GM21825 (cell line): ENCODE measurements at regions not wholly inside any gene's neighbourhood (a gene's known extent, or its start where the extent isn't known, plus 50 kb on each side); places are given as distances from the start of the nearest gene placed in this dataset.
"Not testable (repeated sequence)": the region's sequence is repeated elsewhere in the genome, so short reads cannot be mapped to it uniquely, and the experiment has no call there.

Source experiments
- ATAC-seq: cut with Tn5 transposase; IDR thresholded peaks from one replicate; pipeline ENCODE4 v1.9.1; 2021; ENCODE audit warnings: mild to moderate bottlenecking, moderate library complexity; ENCODE audit not compliant: unreplicated experiment

- ATAC-seq: no peak
Measured at GRCh38 chr16:65825191-65825856, 541.2 kb upstream of the CDH5 start.

- ATAC-seq: no peak
Measured at GRCh38 chr16:65822148-65822547, 544.3 kb upstream of the CDH5 start.

DNA sequence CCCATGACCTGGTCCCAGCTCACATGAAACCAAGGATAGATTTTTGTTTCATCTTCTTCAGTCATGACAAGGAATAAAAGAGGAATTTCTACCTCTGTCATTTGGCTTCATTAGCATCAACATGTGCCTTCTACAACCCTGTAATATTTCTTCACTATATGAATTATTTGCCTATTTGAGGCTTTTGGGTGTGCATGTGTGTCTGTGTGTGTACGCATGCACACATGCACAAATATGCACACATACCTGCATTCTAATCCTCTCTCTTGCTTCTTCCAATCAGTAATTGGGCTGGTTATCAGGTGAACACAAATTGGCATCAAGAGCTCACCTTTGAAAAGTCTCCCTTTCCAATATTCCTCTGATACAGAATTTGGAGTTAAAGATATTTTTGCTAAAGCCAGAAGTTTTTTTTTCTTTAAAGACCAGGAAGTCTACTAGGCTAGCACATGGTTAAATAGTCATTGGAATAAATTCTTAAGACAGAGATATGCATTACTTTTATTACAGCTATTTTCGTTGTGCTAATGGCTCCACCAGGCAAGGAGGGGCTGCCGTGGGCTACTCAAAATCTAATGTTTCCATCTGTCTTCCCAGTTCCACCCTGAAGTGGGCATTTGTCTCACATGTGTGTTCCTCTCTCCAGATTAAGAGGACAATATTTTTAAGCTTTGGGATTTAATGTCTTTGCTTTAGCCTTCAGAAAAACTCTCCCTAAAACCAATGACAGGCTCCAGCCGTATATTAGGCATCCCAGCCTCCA, 547.2 kb upstream of the CDH5 start:
- ATAC-seq: no peak

GRCh38 chr16:65817799-65818198, 548.7 kb upstream of the CDH5 start:
- ATAC-seq: no peak

GRCh38 chr16:65817066-65817465, 549.4 kb upstream of the CDH5 start:
- no peak for ATAC-seq

DNA sequence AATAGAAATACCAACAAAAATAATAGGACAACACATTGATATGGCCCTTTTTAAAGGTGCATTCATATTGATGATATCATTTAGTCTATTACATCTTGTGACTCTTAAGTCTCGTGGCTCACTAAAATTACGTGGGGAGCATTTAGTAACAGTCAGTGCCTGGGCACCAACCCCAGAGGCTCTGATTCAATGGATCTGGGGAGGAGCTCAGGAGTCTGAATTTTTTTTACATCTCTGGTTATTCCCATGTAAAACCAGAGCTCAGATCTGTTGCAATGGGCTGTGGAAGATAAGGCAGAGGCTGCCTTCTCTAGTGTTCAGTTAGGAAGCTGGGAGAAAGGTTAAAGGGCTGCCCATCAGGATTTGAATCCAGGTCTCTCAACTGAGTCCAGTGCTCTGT, 549.9 kb upstream of the CDH5 start:
- ATAC-seq: no peak

- no peak for ATAC-seq
Measured at GRCh38 chr16:65815707-65816106, 550.8 kb upstream of the CDH5 start.

DNA sequence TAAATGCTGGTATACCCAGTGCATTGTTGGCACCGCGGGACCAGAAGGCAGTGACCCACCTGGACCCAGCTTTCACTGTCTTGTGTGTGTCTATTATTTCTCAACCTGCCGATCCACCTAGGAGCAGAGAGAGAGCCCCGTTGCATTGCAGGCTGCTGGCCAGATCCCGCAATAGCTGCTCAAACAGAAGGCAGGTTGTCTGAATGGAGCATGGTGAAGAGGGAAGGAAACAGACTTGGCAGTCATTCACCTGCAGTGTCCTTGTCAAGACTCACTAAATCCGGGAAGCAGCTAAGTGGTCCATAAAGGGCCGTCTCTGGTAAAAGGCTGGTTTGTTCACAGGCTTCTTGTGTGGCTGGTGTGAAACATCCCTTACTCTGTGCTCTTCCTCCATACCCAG, 552.6 kb upstream of the CDH5 start:
- not testable (repeated sequence) for ATAC-seq

DNA sequence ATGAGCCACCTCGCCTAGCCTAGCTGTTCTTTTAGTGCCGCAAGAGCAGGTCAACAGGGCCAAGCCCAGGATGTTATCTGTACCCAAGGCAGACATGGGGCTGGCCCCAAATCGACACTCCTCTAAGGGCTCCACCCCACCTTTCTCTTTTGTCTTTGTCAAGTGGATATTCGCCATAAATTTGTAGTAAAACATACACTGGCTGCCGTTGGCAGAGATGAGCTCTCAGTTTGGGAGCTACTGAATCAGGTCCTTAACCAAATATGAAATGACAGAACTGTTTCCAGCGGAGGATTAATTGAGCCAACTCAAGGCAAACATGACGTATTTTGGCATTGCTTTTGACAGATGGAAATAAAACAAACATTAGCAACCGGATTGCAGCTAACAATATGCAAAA, 556.9 kb upstream of the CDH5 start:
- ATAC-seq: no peak

GRCh38 chr16:65808790-65809189, 557.7 kb upstream of the CDH5 start:
- no peak for ATAC-seq

- no peak for ATAC-seq
Measured at GRCh38 chr16:65807858-65808257, 558.6 kb upstream of the CDH5 start.

- ATAC-seq: not testable (repeated sequence)
Measured at GRCh38 chr16:65805704-65806103, 560.8 kb upstream of the CDH5 start.

DNA sequence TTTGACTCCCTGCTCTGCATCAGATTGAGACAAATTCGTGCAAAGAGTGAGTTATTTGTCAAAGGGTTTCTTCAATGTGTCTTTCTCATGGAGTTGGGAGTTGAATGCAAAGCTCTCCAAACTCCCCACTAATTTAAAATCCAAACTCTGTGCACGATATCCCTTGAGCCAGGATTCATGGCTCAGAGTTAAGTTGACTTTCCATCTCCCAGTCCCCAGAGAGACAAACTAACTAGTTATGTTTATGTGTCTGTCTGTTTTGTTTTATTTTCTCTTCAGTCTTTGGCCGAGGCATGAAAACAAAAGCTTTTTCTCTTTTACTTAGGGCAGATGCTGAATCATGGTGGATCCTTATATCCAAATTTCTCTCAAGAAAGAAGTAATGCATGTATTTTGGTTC, 570.0 kb upstream of the CDH5 start:
- ATAC-seq: no peak

- ATAC-seq: no peak
Measured at GRCh38 chr16:65794973-65795372, 571.5 kb upstream of the CDH5 start.

DNA sequence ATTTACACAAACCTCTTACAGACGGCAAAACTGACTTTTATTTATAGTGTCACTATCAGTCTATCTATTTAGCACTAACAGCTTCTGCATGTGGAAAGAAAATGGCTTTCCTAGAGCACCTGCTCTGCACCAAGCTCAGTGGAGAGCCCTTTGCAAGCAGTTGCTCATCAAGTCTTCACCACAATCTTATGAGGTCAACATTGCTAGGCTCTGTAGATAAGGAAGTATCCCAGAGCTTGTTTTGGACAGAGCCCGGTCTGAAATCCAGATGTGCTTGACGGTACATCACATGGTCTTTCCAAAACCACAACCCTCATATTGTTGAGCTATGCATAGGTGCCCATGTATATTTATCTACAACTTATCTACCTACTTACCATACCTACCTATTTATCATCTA, 572.7 kb upstream of the CDH5 start:
- no peak for ATAC-seq

DNA sequence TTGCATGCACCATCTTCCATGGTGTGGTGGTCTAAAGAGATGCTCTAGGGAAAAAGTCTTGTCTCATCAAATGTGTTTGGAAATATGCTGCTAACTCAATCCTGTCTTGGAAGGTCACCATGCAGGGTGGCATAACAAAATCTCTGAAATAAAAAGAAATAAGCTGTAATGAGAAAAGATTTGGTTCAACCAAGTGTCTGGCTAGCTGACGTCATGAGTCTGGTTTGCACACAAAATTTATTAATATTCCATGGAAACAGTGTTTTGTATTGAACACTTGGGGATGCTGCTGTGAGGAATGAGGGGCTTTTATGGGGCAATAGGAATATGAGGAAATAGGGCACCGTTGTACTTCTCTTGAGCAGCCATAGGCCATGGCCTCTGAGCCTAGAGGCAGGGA, 575.7 kb upstream of the CDH5 start:
- no peak for ATAC-seq

DNA sequence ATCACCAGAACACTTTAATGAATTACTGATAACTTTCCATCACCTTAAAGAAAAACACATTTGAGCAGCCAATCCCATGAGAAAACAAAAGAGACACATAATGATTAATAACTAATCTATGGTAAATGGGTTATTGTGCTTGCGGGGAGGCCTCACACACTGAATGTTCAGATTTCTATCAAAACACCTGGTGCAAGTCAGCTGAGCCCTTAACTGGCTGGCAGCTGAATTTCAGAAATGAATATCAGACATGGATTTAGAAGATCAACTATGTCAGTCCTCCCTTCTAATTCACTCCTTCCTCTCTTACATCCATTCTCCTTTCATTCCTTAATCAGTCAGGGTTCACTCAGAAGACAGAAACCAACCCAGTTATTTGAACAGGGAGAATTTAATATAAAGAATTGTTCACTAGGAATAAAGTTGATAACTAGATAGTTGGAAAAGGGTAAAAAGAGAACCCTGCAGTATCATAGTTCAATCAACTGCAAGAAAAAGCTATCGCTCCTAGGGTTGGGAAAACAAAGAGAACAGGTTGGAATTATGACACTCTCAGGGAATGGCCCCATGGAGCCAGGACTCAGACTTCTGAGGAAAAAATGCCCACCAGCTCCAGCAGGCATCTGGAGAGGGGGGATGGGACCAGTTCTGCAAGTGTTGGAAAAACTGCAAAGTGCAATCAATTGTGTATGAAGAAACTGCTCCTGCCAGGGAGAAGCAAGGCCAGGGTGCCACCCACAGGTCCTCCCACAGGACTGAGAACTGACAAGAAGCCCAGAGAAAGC, 577.1 kb upstream of the CDH5 start:
- no peak for ATAC-seq

- ATAC-seq: no peak
Measured at GRCh38 chr16:65788434-65789140, 577.9 kb upstream of the CDH5 start.

DNA sequence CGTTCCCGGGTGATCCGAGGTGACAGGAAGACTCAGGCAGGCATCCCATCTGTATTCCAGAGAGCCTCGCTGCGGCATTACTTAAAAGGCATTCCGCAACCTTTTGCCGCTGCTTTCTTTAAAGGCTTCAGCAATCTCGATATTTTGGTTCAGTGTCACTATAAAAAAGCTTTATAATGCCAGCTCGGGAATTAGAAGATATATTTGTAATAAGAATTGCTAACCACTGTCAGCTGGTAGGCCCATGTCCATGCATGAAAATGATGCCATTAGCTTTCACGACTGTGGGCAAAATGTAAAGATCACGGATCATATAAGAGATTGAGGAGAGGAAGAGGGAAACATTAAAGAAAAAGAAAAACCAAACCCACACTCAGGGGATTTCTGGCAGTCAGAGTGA, 578.6 kb upstream of the CDH5 start:
- ATAC-seq: no peak

DNA sequence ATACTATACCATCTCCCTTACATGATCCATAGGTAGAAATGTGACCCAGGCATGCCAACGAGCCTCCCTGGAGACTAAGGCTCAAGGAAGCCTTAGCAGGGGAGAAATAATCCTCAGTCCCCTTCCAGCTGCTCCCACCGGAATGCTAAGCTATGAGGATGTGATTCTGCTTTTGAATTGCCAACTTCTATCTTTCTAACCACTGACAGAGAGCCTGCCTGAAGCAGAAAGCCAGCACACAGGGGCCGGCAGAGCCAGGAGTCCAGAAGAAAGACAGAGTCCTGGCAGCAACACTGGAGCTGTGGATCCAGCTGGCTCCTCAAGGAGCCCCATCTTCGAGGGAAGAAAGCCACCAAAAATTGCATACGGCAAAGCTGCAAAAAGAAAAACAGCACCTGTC, 579.6 kb upstream of the CDH5 start:
- ATAC-seq: no peak
